GM21381 (cell line): ENCODE measurements at regions not wholly inside any gene's neighbourhood (a gene's known extent, or its start where the extent isn't known, plus 50 kb on each side); places are given as distances from the start of the nearest gene placed in this dataset.
"Not testable (repeated sequence)": the region's sequence is repeated elsewhere in the genome, so short reads cannot be mapped to it uniquely, and the experiment has no call there.

Experiments
- ATAC-seq: cut with Tn5 transposase; IDR thresholded peaks from one replicate; pipeline ENCODE4 v1.9.1; 2021; ENCODE audit warnings: mild to moderate bottlenecking, moderate library complexity; ENCODE audit not compliant: unreplicated experiment

GRCh38 chr5:83810511-83810910 is 89.9 kb upstream of the HAPLN1 start:
- ATAC-seq, result no peak

GRCh38 chr5:83802686-83803085 is 82.0 kb upstream of the HAPLN1 start:
- ATAC-seq, result no peak

GRCh38 chr5:83800201-83800600 is 79.5 kb upstream of the HAPLN1 start:
- no peak for ATAC-seq

DNA sequence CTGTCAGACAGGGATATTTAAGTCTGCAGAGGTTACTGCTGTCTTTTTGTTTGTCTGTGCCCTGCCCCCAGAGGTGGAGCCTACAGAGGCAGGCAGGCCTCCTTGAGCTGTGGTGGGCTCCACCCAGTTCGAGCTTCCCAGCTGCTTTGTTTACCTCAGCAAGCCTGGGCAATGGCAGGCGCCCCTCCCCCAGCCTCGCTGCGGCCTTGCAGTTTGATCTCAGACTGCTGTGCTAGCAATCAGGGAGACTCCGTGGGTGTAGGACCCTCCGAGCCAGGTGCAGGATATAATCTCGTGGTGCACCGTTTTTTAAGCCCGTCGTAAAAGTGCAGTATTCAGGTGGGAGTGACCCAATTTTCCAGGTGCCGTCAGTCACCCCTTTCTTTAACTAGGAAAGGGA is 78.4 kb upstream of the HAPLN1 start:
- not testable (repeated sequence) for ATAC-seq

GRCh38 chr5:83789371-83789770 is 68.7 kb upstream of the HAPLN1 start:
- ATAC-seq, result no peak

GRCh38 chr5:83787631-83788030 is 67.0 kb upstream of the HAPLN1 start:
- ATAC-seq, result no peak

DNA sequence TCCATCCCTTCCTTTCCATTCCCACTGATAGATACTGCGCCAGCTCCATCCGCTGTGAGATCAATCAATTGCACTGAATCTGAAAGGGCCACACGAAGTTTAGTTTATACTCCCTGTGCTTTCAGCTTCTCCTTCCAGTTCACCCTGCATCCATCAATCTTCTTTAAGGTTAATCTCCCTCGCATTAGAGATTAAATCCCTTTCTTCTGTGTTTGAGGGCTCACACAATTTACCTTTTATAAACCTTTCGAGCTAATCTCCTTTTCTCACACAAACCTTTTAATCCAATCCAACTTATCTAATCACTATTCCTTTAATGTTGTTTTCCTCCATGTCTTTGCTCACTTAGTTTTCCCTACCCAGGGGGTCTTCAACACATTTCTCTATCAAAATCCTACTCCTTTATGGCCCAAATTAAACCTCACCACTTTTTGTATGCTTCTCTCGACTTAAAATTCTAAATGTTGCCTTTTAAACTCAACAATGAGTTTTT is 64.6 kb upstream of the HAPLN1 start:
- ATAC-seq, result no peak

- no peak for ATAC-seq
Measured at GRCh38 chr5:83780699-83781350, 60.2 kb upstream of the HAPLN1 start.

DNA sequence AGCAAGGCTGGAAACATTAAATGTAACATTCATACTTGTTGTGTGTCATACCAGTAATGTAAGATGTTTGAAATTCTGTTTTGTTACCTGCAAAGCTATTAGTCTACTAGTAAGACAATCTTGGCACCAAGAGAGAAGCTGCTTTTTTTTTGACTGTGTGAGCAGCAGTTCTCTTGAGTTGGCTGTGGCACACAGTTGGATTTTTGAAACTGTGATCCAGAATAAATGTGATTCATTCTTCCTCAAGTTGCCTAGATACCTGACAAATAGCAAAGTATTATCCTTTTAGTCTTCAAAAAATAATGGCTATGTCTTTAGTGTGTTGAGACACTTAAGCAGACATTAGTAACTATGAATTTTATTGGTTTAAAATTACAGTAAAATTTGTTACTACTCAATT is 57.2 kb upstream of the HAPLN1 start:
- no peak for ATAC-seq

DNA sequence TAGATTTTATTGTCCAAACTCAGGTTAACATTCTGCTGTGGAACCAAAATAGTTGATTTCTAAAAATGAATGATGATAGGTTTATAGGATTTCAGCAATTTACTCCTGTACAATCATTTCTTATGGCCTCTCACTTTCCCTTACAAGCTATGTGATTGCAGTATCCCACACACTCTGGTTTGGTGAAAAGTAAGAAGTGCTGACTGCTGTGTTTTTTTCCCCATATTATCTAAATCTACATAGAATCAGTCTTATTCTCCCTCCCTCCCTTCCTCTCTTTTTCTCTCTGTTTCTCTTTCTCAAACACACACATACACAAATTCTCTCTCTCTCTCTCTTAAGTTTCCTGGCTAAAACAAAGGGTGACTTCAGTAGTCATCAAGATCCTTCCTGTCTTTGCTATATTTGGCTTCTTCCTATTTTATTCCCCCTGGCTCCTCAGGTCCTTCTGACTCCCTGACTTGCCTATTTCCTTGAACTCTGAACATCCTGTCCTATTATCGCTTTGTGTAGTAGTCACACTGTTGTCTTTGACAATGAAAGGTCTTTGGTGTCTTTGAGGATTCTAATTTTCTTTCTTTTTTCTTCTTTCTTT is 55.9 kb upstream of the HAPLN1 start:
- no peak for ATAC-seq
